ENCODE measurements at regions not wholly inside any gene's neighbourhood (a gene's known extent, or its start where the extent isn't known, plus 50 kb on each side); places are given as distances from the start of the nearest gene placed in this dataset.

DNA sequence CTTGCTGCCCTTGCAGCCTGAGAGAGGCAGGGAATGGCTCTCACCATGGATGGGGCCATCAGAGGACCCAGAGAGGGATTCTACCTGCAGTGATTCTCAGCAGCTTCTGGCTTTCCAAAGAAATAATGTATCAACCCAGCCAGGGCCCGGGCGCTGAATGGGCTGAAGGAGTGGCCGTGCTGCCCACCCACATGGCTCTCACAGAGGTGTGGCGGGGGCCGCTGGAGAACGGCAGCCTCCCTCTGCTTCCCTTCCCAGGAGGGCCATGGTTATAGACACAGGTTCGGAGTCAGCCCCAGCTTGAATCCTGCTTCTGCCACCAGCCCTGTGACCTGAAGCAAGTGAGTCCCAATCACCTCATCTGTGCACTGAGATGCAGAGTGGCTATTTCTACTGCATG, 82.7 kb downstream of the THAP12 start:
- Histone ChIP-seq H3K4me3 (no peak overlapping the region), H3K4me1 (no peaks in the 10 kb centered on the region), H3K27me3 (peaks cover 0 to 5% of the 10 kb centered on the region in 2 donors), H3K27ac (no peak overlapping the region), H3K9me3 (no peaks in the 10 kb centered on the region), H3K36me3 (no peaks in the 10 kb centered on the region)
- no peak for TF ChIP-seq CTCF (IDR thresholded peaks at IDR 0.05)
- no peak for DNase-seq
- intact Hi-C loops (cut with DNase I; ENCODE audit: low total_unique reads), result no loop called here

DNA sequence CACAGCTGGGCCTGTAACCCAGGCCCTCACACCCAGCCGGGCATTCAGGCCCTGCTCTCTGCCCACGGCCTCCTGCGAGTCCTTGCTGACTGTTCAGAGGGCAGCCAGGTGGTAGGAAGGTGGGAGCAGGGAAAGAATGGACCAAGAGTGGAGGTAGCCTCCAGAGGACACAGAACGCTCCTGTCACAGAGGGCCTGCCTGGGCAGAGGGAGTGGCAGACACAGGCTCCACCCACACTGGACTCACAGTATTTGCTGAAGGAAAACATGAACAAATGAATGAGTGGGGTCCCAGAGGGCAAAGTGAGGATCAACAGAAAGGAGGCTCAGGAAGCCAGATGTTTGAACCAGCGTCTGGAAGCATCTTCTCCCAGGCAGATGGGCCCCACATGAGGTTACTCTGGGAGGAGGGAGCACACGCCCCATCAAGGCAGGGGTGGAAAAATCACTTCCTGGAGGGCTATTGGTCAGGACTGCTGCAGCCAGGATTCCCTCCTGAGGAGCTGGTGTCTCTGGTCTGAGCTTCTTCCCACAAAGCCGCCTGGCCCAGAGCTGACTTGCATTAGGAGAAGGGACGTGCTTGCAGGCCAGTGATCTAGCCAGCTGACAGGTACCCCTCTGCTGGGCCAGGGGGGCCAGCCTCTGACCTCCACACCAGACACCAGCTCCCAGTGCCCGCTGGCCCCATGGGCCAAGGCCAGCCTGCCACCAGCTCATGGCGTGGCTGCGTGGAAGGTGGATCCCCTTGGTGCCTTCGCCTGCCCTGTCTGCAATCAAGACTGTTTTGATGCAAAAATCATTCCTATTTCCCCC, 84.0 kb downstream of the THAP12 start:
- Histone ChIP-seq H3K36me3 (no peaks in the 10 kb centered on the region), H3K27ac (no peak overlapping the region), H3K4me1 (no peaks in the 10 kb centered on the region), H3K9me3 (no peaks in the 10 kb centered on the region), H3K27me3 (peaks cover 0 to 5% of the 10 kb centered on the region in 2 donors), H3K4me3 (no peak overlapping the region)
- no peak for DNase-seq
- intact Hi-C loops (cut with DNase I; ENCODE audit: low total_unique reads), result no loop called here
- TF ChIP-seq CTCF (IDR thresholded peaks at IDR 0.05), result no peak

- DNase-seq, result no peak
- H3K27ac ChIP-seq, result no peak overlapping the region
- H3K4me3 ChIP-seq, result no peak overlapping the region
- H3K27me3 ChIP-seq, result no peaks in the 10 kb centered on the region
- no peaks in the 10 kb centered on the region for H3K4me1 ChIP-seq
- TF ChIP-seq CTCF (IDR thresholded peaks at IDR 0.05), result no peak
- no peaks in the 10 kb centered on the region for H3K9me3 ChIP-seq
- H3K36me3 ChIP-seq, result no peaks in the 10 kb centered on the region
- intact Hi-C loops (cut with DNase I; ENCODE audit: low total_unique reads), result no loop called here
Measured at GRCh38 chr11:76293189-76293631, 86.9 kb upstream of the WNT11 start.

DNA sequence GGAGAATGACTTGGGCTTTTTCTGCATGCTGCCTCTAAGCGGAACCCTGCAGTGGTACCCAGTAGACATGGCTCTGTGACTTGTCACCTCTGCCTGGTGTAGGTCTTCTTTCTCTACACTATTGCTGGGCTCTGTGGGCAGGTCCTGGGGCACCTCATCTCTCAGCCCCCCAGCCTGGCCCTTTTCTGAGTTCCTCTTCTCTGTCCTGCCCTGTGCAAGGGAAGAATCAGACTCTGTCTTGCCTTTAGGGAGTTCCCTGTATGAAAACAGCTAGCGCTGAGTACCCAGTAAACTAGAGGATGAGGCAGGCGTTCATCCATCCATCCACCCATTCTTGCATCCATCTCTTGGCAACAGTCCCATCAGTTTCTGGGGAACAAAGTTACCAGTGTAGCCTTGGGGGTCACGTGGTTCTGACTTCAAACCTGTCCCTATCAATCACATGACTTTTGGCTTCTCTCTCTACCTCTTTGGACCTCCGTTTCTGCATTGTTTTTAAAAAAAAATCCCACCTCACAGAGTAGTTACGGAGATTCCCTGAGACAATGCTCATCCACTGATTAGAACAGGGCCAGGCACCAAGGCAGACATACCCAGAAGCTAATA, 86.4 kb upstream of the WNT11 start:
- no peaks in the 10 kb centered on the region for H3K4me1 ChIP-seq
- no peaks in the 10 kb centered on the region for H3K9me3 ChIP-seq
- TF ChIP-seq CTCF (IDR thresholded peaks at IDR 0.05), result no peak
- intact Hi-C loops (cut with DNase I; ENCODE audit: low total_unique reads), result no loop called here
- no peak for DNase-seq
- H3K36me3 ChIP-seq, result no peaks in the 10 kb centered on the region
- no peaks in the 10 kb centered on the region for H3K27me3 ChIP-seq
- H3K27ac ChIP-seq, result no peak overlapping the region
- H3K4me3 ChIP-seq, result no peak overlapping the region

DNA sequence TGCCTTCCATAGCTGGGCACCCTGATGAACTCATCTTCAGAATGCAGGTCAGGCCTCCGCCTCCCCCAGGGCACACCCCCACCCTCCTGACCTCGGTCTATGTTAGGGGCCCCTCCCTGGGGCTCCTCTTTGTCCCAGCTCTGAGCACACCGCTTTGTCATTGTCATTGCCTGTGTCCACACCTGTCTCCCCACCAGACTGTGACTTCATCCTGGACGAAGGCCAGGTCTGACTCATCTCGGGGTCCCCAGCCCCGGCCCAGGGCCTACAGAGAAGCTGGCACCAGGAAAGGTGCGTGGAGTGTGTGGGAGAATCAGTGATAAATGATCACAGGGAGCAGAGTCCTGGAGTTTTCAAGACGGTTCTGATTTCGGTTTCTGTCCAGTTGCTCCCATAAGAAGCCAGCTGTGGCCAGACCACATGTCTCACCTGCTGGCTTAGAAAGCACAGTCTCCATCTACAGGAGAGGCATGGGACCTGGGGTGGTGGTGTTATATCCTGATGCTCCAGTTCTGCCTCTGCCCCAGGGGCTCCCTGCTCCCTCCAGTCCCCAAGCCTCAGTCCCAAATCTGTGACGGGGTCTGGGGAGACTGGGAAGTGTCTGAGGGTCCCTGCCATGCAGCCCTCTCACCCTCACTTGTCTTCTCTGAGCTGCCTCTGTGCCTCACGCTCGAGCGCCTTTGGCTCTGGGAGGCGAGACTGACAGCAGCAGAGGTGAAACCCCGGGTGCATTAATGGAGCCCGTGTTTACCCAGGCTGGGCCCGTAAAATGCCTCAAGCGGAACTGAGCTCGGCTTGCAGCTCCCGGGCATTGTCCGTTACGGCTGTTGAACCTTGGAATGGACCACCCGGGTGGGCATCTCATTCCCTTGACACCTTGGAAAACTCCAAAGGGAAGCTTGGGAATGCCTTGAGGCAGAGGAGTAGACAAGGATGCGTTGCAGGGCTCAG, 85.5 kb upstream of the WNT11 start:
- H3K9me3 ChIP-seq, result no peaks in the 10 kb centered on the region
- no peak for DNase-seq
- no peak overlapping the region for H3K27ac ChIP-seq
- H3K36me3 ChIP-seq, result no peaks in the 10 kb centered on the region
- no peak overlapping the region for H3K4me3 ChIP-seq
- intact Hi-C loops (cut with DNase I; ENCODE audit: low total_unique reads), result no loop called here
- H3K4me1 ChIP-seq, result no peaks in the 10 kb centered on the region
- TF ChIP-seq CTCF (IDR thresholded peaks at IDR 0.05), result no peak
- no peaks in the 10 kb centered on the region for H3K27me3 ChIP-seq

Measured in tibial artery (tissue), 4 donors.